Suppressor macrophage treated with lipopolysaccharide for 1 hour (primary cell): ENCODE measurements at regions not wholly inside any gene's neighbourhood (a gene's known extent, or its start where the extent isn't known, plus 50 kb on each side); places are given as distances from the start of the nearest gene placed in this dataset.

ENCODE experiments used
- DNase-seq, 3 donors: peaks; one replicate each; pipeline ENCODE4 v3.0.0-alpha.2; 2020 to 2022

DNA sequence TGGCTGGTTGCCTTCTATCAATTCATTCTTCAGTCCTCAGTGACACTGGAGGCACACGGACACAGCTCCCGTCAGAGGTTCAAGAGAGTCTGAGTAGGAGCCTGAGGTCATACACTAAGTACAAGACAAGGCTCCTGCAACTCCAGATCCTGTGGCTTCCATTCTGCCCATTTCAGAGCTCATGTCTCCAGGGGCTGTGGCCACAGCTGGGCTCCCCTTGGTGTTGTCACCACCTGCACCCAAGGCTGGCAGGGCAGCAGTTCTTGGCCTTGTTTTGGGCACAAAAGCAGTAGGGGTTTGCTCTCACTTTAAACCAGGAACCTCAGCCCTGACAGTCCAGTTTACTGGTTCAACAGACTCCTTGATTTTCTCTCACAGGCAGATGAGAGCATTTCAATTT, 189.6 kb downstream of the ICE1 start:
- DNase-seq: no peak

DNA sequence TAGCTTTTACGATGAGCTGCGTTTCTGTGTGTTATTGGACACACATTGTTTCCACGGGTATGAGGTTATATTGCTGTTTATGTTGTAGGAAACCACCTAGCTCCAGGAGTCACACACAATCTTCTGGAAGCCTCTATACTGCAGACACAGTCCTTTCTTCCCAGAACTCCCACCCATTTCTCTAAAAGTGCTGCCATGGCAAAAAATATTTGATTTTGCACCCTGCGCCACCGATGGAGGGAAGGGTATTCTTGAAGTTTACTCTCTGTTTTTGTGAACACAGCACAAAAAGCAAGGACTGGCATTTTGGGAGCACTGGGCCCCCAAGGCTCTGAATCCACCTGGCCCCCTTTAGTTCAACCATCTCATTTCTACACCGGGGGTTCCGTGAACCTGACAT, 187.5 kb downstream of the ICE1 start:
- no peak for DNase-seq

DNA sequence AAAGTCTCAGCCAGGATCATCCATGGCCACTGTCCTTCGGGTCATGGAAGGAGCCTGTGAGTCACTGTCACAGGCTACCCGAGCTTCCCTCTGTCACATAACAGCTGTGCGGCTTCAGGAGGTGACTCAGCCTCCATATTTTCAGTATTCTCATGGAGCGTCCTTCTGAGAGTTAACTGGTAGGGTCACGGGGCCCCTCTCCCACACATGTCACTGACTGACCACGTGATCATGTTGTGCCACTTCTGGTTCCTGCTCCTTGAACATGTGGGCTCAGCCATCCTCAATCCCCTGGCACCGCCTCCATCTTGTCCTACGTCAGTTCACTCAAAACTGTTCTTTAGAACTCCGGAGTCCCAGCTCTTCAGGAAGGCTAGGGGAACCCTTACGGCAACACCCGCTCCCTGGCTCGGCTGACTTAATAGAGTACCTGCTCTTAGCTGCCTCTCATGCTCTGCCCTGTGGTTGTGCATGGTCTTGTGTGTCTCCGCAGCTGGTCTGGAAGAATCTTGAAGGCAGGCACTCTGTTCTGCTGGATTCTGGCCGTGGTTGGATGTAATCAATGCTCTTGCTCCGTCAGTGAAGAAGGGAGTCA, 182.8 kb downstream of the ICE1 start:
- DNase-seq: no peak

DNA sequence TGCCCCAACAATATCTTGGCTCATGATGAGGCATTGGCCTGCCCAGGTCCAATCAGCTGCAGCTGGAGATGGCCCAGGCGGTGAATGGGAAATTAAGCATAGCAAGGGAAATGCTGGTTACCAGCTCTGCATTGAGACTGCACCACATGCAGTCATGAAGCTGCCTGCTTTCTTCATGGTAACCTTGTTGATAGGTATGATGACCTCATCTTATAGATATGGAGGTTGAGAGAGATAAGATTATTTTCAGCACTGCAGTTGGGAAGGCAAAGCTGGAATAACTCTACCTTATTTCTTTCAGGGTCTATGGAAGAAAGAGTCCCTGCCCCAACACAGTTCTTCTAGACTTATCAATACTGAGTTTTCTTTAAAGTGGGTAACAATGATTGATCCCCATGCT, 180.1 kb downstream of the ICE1 start:
- no peak for DNase-seq

DNA sequence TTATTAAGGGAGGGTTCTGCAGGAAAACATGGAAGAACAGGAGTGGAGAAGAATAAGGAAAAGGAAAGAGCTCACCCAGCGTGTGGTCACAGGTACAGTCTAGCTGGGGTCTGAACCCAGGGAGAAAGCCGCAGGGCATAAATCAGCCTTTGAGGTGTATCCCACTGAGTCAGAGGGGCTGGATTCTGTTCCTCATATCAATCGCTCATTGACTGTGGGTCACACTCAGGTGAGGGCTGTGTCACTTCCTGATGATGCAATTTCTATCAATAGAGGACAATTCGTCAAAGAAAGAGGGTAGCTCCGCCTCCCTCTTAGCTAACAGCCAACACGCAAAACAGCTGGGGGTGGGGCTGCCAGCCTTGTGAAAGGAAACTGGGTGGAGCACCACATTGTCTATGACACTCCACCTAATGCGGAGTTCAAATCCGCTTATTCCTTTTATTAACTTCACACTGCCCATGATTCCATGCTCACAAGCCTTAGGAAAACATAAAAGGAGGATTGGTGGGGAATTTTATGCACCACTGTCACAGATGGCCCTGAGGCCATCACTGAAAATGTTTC, 176.2 kb downstream of the ICE1 start:
- DNase-seq: no peak

DNA sequence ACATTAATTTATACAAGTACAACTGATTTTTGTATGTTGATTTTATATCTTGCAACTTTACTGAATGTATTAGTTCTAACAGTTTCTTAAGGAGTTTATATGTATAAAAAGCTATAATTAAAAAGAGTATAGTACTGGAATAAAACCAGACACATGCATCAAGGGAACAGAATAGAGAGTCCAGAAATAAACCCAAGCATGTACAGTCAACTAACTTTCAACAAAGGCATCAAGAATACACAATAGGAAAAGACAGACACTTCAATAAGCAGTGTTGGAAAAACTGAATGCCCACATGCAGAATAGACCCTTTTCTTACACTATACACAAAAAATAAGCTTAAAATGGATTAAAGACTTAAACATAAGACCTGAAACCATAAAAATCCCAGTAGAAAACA, 170.9 kb downstream of the ICE1 start:
- DNase-seq: no peak

DNA sequence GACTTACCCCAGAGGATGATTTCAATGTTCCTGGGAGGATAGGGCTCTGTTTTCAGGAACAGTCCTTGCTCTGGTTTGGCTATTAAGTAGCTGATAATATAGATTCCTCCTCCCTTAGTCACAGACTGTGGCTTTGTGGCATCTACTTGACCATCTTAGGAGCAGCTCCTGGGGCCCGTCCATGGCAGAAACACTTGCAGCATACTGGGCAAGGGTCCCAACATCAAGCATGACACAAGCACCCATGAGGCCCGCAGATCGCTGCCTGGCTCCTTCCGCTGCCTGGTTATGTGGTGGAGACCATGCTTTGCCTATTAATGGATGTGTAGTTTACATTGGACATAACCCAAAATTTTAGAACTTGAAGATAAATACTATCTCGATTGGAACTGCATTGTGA, 170.1 kb downstream of the ICE1 start:
- DNase-seq: no peak

DNA sequence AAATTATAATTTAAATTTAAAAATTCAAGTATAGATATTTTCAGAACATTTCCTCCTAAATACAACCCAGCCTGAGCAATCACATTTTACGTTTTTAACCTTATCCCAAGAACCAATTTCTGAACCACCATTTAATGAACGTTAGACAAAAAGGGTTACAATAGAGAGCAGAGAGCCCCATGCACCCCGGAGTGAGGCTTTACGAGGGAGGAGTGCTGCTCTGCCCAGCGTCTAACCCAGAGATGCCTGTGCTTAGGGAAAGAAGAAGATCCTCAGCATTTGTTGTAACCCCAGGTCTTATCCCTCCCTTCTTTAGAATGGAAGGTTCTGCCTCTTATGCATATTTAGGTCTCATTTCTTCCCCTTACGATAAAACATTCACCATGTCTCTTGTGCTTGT, 169.1 kb downstream of the ICE1 start:
- DNase-seq: no peak

DNA sequence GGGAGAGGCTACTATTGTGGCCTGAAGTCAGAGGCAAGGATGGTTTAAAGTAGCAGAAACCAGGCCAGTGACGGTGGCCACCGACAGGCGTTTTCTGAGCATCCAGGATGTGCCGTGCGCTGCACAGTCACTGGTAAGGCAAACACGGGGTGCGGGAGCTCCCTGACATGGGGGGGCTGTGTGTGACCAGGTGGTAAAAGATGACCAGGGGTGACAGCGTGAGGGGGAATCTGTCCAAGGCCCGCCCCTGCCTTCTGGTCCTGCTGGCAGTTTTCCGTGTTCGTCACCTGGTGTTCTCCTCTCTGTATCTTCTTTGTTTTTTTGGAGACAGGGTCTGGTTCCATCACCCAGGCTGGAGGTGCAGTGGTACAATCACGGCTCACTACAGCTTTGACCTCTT, 167.4 kb downstream of the ICE1 start:
- DNase-seq: no peak

DNA sequence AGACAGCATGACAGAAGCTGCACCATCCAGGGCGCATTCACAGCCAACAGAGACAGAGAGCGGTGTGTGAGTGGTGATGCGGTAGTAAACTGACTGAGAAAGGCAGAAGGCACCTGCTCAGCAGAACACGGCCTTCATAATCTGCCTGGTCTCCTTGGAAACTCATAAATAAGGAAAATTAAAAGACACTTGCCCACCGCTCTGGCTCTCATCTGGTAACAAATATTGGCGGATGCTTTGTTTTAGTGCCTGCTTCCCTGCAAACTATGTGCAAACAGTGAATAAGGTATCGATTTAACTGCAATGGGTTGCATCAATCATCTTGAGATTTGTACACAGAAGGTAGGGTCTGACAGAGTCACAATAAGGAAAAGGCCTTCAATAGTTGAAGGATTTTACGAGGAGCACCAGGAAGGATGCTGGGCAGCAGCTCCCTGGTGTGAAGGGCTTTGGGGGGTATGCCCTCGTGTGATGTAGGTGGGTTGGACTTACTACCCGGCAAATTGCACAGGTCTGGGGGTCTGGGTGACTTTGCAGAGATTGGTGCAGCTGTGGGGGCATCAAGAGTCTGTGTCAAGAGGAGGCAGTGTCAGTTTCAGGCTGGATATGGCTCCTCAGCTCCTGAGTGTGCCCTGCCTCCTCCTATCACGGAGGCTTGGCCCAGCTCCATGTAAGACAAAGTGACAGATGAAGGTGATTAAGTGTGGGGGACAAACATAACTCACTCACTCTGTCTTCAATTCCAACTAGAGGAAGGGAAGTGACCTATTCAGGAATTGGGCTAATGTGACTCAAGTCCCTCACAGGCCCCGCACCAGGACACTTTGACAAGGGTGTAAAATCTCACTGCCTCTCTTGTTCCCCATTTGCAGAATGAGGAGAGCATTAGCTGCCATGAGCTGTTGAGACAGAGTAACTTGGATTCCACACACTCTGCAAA, 166.7 kb downstream of the ICE1 start:
- no peak for DNase-seq

DNA sequence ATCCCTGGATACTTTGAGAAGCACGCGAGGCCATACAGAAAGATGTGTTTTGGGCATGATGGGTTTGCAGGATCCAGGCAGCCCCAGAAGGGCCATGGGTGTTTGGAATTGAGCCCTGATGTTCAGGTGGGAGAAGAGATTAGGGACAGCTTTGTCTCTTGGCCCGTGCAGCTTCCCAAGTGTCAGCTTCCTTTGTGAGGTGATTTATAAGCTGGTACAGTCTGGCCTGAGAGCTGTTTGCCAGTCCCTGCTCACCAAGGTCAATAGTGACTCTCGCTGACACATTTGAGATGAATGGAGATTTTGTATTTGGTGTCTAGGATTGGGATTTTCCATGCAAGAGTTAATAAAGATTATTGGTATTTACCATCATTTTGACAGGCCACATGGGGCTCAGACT, 165.9 kb downstream of the ICE1 start:
- DNase-seq: no peak

DNA sequence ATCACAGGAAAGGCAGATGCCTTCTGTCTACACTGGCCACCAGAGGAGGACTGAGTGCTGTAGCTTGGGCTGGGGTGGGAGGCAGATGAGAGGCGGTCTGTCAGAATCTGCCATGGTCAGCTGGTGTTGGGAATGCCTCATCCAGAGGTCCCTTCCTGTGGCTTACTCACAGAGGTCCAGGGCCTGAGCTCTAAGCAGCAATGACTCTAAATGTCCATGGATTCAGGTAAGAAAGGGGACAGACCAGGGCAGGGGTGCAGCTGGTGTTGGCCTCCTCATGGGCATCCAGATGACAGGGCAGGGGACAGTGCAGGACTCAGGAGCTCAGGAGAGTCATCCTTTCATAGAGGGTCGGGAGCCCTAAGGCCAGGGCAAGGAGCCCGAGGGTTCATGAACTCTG, 165.0 kb downstream of the ICE1 start:
- no peak for DNase-seq

DNA sequence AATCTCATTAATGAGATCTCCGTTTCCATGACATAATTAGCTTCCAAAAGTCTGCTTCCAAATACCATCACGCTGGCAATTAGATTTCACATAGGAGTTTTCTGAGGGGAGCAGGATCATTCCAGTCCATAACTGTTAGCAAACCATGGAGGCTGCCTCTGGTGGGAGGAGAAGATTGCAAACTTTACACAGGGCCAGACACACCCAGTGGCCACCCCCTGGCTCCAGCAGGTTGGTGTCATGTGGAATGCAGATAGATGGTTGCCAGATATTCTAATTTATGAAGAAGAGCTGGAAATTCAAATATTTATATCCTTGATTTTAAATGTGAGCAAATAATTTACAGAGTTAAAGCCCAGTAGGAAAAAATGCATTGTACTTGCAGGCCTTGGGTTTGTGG, 164.2 kb downstream of the ICE1 start:
- no peak for DNase-seq

DNA sequence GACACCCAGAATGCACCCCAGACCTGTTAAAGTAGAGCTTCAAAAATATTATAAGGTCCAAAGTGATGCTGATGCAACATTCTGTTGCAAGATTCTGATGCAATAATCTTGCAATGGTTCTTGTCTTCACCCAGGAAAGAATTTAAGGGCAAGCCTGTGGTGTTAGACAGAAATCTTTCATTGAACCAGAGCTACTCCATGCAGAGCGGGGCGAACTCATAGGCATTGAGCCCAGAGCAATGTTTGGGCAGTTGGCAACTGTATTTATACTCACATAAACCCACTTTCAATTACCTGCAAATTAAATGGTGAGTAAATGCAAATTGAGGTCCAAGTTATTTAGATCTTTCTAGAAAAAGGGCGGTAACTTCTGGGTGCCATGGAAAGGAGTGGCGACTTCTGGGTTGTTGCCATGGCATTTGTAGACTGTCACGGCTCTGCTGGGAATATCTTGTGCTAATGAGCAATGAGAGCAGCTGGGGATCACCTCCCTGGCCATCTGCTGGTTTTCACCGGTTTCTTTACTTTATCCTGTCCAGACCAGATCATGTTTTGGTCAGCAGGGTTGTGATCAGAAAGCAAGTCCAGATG, 163.4 kb downstream of the ICE1 start:
- no peak for DNase-seq

DNA sequence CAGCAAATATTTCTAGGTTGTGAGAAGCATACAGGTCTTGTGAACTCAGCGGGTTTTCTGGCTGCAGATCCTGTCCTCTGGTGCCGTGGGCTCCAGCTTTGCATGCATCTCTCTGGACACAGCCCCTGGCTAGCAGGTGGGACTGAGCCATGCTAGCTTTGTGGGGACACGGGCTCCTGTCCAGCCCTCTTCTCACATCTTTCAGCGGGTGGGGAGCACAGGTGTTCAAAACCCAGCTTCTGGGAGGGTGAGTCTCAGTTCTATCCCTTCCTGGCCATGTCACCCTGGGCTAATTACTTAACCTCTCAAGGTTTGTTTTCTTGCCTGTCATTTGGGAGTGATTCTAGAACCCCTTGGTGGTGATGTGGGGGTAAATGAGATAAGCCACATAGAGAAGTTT, 162.3 kb downstream of the ICE1 start:
- no peak for DNase-seq

DNA sequence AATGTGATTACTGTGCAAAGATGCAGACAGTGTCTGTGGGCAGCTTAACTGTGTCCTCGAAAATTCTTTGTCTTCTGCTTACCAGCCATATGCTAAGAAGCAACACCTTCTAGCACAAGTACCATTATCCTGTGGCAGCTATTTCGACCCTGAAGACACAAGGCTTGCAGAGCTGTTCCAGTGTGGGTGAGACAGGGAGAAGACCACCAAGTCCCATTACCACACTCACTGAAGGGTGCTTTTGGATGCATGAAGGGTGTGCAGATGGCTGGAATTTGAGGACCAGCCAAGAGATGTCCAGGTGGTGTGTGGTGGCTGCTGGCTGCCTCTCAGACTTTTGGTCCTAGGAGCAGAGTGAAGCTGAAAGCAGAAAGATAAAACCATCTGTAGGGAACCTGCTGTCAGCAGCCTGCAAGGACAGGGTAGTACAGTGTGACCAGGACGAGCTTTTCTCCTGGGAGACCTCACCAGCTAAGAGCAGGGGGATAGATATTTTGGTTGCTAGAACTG, 161.8 kb downstream of the ICE1 start:
- DNase-seq: no peak

DNA sequence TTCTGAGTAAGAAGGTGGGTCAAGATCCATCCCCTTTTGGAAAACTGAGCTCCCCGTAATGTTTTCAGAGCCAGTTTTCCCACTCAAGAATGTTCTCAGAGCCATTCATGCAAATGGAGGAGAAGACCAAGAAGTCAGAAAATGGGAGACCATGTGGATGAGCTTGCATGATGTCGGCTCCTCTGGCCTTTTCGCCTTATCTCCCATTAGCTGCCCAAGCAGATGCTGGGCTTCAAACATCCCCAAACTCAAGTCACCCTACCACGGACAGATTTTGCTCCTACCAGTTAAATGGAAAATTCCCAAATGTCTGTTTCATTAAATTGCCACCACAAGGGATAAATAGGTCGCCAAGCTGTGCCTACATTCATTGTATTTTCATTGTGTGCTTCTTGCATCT, 161.4 kb downstream of the ICE1 start:
- DNase-seq: no peak

DNA sequence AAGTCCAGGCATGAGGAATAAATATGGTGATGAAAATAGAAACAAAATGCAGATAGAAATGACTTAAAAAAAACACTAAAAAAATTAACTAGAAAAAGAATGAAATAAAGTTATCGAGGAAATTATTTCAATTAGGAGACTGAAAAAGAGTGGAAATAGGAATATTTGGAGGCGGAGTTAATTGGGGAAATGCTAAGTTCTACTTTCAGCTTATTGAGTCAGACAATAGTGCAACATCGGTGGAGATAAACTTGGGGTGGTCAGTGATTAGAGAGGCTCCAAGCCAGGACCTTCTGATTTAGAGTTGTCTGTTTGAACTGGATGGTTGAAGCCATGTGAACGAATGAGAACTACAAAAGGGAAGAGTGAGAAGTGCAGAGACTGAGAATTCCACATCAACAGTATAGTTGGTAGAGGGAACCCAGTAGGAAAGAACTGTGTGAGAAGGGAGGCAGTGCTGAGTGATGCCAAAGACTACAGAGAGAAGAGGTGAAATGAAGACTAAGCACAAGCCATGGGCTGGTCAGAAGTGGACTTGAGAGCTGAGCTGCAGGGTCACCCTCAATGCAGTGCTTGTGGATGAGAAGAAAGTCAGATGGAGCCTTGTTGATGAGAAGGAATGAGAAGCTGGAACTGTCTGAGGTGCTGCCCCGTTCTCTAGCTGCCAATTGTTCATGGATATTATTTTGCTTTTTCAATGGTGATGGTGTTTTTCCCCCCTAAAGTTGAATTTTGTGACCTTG, 160.7 kb downstream of the ICE1 start:
- no peak for DNase-seq

DNA sequence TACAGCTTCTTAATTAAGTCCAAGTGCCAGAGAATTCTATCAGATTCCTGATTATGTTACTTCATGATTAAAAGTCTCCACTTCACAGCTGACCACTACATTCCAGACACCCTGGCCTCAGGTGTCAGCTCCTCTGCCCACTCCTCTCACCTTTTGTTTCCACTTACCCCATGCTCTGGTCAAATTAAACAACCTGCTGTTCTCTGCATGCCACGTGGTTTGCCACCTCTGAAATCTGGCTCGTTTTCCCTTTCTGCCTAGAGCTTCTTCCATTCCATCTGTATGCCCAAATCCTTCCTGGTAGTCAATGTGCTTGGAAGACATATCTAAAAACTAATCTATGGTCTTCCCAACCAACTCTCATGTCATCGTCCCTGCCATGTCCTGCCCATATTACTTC, 158.6 kb downstream of the ICE1 start:
- DNase-seq: no peak

DNA sequence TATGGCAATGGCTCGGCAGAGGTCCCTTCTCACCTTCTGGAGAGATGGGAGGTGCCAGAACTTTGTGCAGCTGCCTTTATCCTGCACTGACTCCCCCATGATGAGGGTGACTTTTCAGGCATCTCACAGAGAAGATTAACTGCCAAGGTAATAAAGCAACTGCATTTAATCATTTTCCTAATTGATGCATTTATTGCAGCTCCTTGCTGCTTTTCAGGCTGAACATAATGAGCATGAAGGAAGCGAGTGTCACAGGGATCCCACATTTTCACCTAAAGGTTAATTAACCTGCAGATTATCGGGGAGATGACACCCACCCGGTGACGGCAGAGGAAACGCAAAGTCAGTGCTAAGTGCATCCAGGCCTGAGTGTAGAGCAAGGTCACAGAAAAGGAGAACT, 154.3 kb downstream of the ICE1 start:
- DNase-seq: no peak

DNA sequence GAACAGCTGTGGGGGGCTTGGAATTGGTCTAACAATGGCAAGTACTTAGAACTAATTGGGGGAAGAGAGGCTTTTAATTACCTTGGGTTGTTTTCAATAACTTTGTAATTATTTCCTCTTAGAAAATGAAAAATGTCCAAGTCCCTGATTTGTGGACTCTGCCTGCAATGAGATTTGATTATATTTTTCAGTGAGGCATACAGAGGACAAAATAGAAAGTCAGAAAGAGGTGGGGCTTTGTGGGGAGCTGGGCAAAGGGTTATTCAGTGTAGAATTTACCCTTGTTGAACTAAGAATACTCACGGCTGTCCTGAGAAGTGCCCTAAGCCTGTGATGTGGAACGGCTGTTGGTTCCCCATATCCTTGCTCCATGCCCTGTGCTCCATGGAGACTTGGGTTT, 153.0 kb downstream of the ICE1 start:
- no peak for DNase-seq

DNA sequence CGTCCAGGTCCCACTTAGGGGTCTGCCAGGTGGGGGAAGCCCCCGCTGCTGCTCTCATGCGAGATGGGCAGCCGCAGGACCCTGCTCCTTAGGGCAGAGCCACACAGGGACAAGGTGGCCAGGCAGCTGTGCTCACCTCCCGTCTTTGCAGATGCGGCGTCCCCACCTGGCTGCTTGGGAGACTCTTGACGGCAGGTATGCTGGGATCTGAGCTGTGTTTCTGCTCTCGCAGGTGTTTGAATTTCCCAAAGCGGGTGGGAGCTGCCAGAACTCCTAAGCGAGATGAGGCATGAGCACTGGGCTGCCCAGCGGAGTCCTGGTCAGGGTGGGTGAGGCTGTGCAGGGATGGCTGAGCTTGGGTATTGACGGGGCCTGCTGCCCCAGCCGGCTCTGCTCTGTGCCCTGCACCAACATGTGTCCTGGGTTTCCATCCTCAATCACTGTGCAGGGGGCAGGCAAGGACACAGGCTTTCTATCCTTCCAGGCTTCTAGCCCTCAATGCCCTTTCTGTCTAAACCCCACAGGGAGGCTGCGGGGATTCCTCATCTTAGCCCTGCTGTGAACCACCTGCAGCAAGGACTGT, 151.4 kb downstream of the ICE1 start:
- no peak for DNase-seq
